ENCODE measurements at regions not wholly inside any gene's neighbourhood (a gene's known extent, or its start where the extent isn't known, plus 50 kb on each side); places are given as distances from the start of the nearest gene placed in this dataset.

DNA sequence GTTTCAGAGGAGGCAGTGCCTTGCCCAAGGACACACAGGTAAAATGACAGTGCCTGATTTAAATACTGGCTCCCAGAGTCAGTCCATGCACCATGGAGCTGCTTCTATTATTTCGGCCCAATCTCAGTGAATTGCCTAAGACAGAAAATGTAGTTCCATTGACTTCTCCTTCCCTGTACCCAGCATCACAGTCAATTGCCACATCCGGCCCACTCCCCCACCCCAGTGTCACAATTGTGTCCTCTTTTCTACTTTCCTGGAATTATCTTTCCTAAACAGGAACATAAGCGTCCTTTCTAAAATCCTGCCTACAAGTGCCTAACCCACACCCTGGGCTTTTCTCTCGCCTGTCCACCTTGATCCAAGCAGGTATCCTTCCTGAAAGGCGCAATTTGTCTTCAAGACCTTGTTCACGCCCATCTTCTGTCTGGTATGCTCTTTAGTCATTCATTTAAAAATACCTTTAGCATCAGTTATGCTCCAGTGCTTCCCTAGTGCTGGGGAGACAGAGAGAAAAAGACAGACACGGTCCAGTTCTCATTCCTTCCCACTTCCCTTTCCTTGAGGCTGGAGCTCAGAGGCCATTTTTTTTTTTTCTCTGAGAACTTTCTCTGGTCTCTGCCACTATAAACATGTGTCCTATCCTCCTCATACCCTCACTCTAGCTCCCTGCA, 411.4 kb downstream of the LIG4 start:
- Histone ChIP-seq H3K36me3 (ENCODE audit: insufficient read depth, low read length) (no peaks in the 10 kb centered on the region), H3F3A (ENCODE audit: insufficient read depth, low read length, poor library complexity, severe bottlenecking) (no peaks in the 10 kb centered on the region), H2AFZ (ENCODE audit: low read depth, low read length) (no peak overlapping the region), H3K9me3 (ENCODE audit: low read length) (no peaks in the 10 kb centered on the region), H3K27me3 (ENCODE audit: insufficient read depth, low read depth, low read length) (no peaks in the 10 kb centered on the region), H3K27ac (ENCODE audit: low read length) (no peak overlapping the region), H3K9ac (ENCODE audit: low read length) (no peak overlapping the region), H3K79me2 (replicated peaks; ENCODE audit: insufficient read depth, low read length) (no peaks in the 10 kb centered on the region), H3K9me2 (ENCODE audit: insufficient read depth, low read length) (no peaks in the 10 kb centered on the region), H4K20me1 (ENCODE audit: insufficient read depth) (no peaks in the 10 kb centered on the region), H3K4me2 (ENCODE audit: low read length) (no peak overlapping the region), H3K4me3 (ENCODE audit: low read length) (no peak overlapping the region)
- no peak for TF ChIP-seq TAF1 (IDR thresholded peaks at IDR 0.05; ENCODE audit: low read depth)
- TF ChIP-seq SMC3 (conservative IDR thresholded peaks at IDR 0.05; ENCODE audit: poor library complexity), result no peak
- TF ChIP-seq POLR2AphosphoS5 (IDR thresholded peaks at IDR 0.05), result no peak
- TF ChIP-seq, protein P1, sequence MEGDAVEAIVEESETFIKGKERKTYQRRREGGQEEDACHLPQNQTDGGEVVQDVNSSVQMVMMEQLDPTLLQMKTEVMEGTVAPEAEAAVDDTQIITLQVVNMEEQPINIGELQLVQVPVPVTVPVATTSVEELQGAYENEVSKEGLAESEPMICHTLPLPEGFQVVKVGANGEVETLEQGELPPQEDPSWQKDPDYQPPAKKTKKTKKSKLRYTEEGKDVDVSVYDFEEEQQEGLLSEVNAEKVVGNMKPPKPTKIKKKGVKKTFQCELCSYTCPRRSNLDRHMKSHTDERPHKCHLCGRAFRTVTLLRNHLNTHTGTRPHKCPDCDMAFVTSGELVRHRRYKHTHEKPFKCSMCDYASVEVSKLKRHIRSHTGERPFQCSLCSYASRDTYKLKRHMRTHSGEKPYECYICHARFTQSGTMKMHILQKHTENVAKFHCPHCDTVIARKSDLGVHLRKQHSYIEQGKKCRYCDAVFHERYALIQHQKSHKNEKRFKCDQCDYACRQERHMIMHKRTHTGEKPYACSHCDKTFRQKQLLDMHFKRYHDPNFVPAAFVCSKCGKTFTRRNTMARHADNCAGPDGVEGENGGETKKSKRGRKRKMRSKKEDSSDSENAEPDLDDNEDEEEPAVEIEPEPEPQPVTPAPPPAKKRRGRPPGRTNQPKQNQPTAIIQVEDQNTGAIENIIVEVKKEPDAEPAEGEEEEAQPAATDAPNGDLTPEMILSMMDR (IDR thresholded peaks at IDR 0.05; ENCODE audit: poor library complexity, severe bottlenecking), result no peak
- no peak for TF ChIP-seq REST (IDR thresholded peaks at IDR 0.05; ENCODE audit: borderline replicate concordance)
- TF ChIP-seq MXI1 (conservative IDR thresholded peaks at IDR 0.05; ENCODE audit: poor library complexity, severe bottlenecking), result no peak
- no peak for TF ChIP-seq EZH2 (IDR thresholded peaks at IDR 0.05; ENCODE audit: borderline replicate concordance, insufficient read depth, low read length, poor library complexity, severe bottlenecking)

- no peak overlapping the region for H3K4me2 ChIP-seq (ENCODE audit: low read length)
- H3K27ac ChIP-seq (ENCODE audit: low read length), result no peak overlapping the region
- no peaks in the 10 kb centered on the region for H3K9me3 ChIP-seq (ENCODE audit: low read length)
- no peak for TF ChIP-seq MXI1 (conservative IDR thresholded peaks at IDR 0.05; ENCODE audit: poor library complexity, severe bottlenecking)
- TF ChIP-seq POLR2AphosphoS5 (IDR thresholded peaks at IDR 0.05), result no peak
- no peak for TF ChIP-seq SMC3 (conservative IDR thresholded peaks at IDR 0.05; ENCODE audit: poor library complexity)
- TF ChIP-seq TAF1 (IDR thresholded peaks at IDR 0.05; ENCODE audit: low read depth), result no peak
- no peak for TF ChIP-seq REST (IDR thresholded peaks at IDR 0.05; ENCODE audit: borderline replicate concordance)
- no peaks in the 10 kb centered on the region for H3K79me2 ChIP-seq (replicated peaks; ENCODE audit: insufficient read depth, low read length)
- no peaks in the 10 kb centered on the region for H3K9me2 ChIP-seq (ENCODE audit: insufficient read depth, low read length)
- H4K20me1 ChIP-seq (ENCODE audit: insufficient read depth), result no peaks in the 10 kb centered on the region
- H3K4me3 ChIP-seq (ENCODE audit: low read length), result no peak overlapping the region
- H3K9ac ChIP-seq (ENCODE audit: low read length), result no peak overlapping the region
- H3K27me3 ChIP-seq (ENCODE audit: insufficient read depth, low read depth, low read length), result no peaks in the 10 kb centered on the region
- no peak overlapping the region for H2AFZ ChIP-seq (ENCODE audit: low read depth, low read length)
- no peaks in the 10 kb centered on the region for H3F3A ChIP-seq (ENCODE audit: insufficient read depth, low read length, poor library complexity, severe bottlenecking)
- no peaks in the 10 kb centered on the region for H3K36me3 ChIP-seq (ENCODE audit: insufficient read depth, low read length)
These were observed 413.7 kb downstream of the LIG4 start for GRCh38 chr13:107801621-107802020.

Measured in neural cell (in vitro differentiated cells).